Parathyroid adenoma (tissue), 2 donors: ENCODE measurements at regions not wholly inside any gene's neighbourhood (a gene's known extent, or its start where the extent isn't known, plus 50 kb on each side); places are given as distances from the start of the nearest gene placed in this dataset.

ENCODE experiments used
- H2AFZ ChIP-seq: fragments of 300-600 bp; sonication (generic); one replicate; pipeline ENCODE4 v1.7.0; 2017; ENCODE audit warnings: antibody characterized with exemption, mild to moderate bottlenecking
- H3K27ac ChIP-seq: fragments of 300-600 bp; sonication (generic); one replicate; pipeline ENCODE4 v1.7.0; 2017
- H3K27me3 ChIP-seq: fragments of 300-600 bp; sonication (generic); one replicate; pipeline ENCODE4 v1.7.0; 2017; ENCODE audit warnings: low read length; ENCODE audit not compliant: control insufficient read depth, insufficient read depth
- H3K36me3 ChIP-seq: fragments of 300-600 bp; sonication (generic); one replicate; pipeline ENCODE4 v1.7.0; 2017; ENCODE audit warnings: low read length; ENCODE audit not compliant: control insufficient read depth, insufficient read depth
- H3K4me1 ChIP-seq: fragments of 300-600 bp; sonication (generic); one replicate; pipeline ENCODE4 v1.7.0; 2017; ENCODE audit warnings: control low read depth
- H3K4me2 ChIP-seq: fragments of 300-600 bp; sonication (generic); one replicate; pipeline ENCODE4 v1.7.0; 2017; ENCODE audit warnings: low read length
- H3K4me3 ChIP-seq: fragments of 300-600 bp; sonication (generic); one replicate; pipeline ENCODE4 v1.7.0; 2017; ENCODE audit warnings: low read depth, low read length
- H3K79me2 ChIP-seq: fragments of 300-600 bp; sonication (generic); one replicate; pipeline ENCODE4 v1.7.0; 2017; ENCODE audit warnings: control low read depth
- H3K9ac ChIP-seq: fragments of 300-600 bp; sonication (generic); one replicate; pipeline ENCODE4 v1.7.0; 2017; ENCODE audit warnings: mild to moderate bottlenecking
- H3K9me3 ChIP-seq: fragments of 300-600 bp; sonication (generic); one replicate; pipeline ENCODE4 v1.7.0; 2017; ENCODE audit warnings: low read length; ENCODE audit not compliant: control insufficient read depth
- TF ChIP-seq, protein P1 (sequence below): fragments of 300-600 bp; sonication (generic); IDR thresholded peaks from one replicate; pipeline ENCODE4 v1.7.0; 2017; ENCODE audit warnings: antibody characterized with exemption, mild to moderate bottlenecking
- donor health status: primary hyperparathyroidism.

DNA sequence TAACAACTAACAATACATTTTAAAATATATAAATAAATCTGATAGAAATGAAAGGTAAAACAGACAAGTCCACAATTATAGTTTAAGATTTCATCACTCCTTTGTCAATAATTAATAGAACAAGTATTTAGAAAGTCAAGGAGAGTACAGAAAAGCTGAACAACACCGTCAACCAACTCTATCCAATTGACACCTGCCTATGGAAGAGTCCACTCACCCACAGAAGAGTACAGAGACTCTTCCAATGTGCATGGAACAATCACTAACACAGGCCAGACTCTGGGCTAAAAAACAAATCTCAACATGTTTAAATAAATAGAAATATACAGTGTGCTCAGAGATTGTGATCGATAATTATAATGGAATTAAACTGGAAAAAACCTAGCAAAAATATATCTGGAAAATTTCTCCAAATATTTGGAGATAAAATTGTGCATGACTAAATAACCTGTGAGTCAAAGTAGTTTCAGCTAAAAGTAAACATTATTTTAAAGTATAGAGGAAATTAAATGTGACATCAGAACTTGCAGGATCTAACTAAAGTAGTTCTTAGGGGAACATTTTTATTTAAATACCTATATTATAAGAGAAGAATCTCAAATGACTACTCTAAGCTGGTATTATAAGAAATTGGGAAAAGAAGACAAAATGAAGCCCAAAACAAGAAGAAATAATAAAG lies 109.9 kb upstream of the EGFR start:
- Histone ChIP-seq H3K36me3 (no peaks in the 10 kb centered on the region), H2AFZ (no peak overlapping the region), H3K4me2 (no peak overlapping the region), H3K27ac (no peak overlapping the region), H3K4me1 (no peaks in the 10 kb centered on the region), H3K27me3 (no peaks in the 10 kb centered on the region), H3K4me3 (no peak overlapping the region), H3K9ac (no peak overlapping the region), H3K79me2 (no peaks in the 10 kb centered on the region), H3K9me3 (no peaks in the 10 kb centered on the region)
- TF ChIP-seq, protein P1, sequence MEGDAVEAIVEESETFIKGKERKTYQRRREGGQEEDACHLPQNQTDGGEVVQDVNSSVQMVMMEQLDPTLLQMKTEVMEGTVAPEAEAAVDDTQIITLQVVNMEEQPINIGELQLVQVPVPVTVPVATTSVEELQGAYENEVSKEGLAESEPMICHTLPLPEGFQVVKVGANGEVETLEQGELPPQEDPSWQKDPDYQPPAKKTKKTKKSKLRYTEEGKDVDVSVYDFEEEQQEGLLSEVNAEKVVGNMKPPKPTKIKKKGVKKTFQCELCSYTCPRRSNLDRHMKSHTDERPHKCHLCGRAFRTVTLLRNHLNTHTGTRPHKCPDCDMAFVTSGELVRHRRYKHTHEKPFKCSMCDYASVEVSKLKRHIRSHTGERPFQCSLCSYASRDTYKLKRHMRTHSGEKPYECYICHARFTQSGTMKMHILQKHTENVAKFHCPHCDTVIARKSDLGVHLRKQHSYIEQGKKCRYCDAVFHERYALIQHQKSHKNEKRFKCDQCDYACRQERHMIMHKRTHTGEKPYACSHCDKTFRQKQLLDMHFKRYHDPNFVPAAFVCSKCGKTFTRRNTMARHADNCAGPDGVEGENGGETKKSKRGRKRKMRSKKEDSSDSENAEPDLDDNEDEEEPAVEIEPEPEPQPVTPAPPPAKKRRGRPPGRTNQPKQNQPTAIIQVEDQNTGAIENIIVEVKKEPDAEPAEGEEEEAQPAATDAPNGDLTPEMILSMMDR: no peak

DNA sequence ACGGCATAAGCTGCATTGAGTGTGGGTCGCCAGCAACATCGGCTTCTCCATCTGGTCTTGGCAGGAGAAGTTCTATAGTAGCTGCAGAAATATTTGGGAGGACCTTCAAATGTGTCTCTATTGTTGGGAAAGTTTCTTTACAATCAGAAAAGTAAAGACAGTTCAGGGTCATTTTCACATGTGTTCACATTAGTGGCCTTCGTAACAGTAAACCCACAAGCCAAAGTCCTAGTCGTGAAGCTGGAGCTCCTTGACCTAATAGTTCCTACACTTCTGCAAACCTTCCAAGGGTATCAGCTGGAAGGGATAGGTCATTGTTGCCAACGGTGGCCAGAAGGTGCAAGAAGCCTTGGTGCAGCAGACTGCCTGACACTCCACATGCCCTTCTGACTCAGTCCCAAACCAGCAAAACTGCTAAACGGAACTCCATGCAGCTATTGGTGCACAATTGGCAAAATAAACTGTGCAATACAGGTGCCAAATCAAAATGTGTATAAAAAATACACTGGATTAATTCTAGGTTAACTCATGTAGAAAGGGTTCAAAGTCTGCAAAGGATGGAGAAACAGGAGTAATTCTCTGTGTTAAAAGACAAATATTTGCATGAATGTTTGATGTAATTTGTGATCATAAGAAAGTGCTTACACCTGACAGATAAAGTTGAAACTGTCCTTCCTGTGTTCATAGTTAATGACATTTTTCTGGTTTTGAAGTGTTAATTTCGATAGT lies 102.8 kb upstream of the EGFR start:
- Histone ChIP-seq H3K36me3 (no peaks in the 10 kb centered on the region), H3K4me3 (no peak overlapping the region), H3K27ac (no peak overlapping the region), H3K4me1 (no peaks in the 10 kb centered on the region), H3K4me2 (no peak overlapping the region), H3K9me3 (no peaks in the 10 kb centered on the region), H3K79me2 (no peaks in the 10 kb centered on the region), H2AFZ (no peak overlapping the region), H3K9ac (no peak overlapping the region), H3K27me3 (no peaks in the 10 kb centered on the region)
- TF ChIP-seq, protein P1: no peak

DNA sequence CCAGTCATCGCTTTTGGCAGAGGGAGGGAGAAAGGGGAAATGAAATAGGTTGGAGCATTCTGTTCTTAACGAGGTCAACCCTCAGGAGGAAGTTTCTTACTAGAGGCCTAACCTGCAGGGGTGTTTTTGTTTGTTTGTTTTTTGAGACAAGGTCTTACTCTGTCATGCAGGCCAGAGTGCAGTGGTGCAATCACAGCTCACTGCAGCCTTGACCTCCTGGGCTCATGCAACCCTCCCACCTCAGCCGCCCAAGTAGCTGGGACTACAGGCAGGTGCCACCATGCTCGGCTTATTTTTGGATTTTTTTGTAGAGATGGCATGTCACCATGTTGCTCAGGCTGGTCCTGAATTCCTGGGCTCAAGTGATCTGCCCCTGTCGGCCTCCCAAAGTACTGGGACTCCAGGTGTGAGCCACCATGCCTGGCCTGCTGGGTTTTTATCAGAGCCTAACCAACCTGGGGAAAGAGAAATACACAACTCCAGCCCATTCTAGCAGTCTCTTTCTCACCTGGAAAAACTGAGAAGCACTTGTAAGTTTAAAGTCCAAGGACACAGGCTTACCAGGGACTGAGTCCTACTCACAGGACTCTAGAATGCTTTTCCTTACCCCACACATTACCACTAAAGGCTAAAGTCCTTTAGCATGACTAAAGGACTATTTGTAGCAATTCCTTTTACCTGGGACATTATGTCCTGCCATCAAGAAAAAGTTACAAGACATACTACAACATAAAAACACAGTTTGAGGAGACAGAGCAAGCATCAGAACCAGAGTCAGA lies 101.0 kb upstream of the EGFR start:
- Histone ChIP-seq H3K27me3 (no peaks in the 10 kb centered on the region), H3K9ac (no peak overlapping the region), H3K36me3 (no peaks in the 10 kb centered on the region), H3K27ac (no peak overlapping the region), H3K79me2 (no peaks in the 10 kb centered on the region), H3K4me3 (no peak overlapping the region), H3K9me3 (no peaks in the 10 kb centered on the region), H2AFZ (no peak overlapping the region), H3K4me1 (no peaks in the 10 kb centered on the region), H3K4me2 (no peak overlapping the region)
- TF ChIP-seq, protein P1: no peak

DNA sequence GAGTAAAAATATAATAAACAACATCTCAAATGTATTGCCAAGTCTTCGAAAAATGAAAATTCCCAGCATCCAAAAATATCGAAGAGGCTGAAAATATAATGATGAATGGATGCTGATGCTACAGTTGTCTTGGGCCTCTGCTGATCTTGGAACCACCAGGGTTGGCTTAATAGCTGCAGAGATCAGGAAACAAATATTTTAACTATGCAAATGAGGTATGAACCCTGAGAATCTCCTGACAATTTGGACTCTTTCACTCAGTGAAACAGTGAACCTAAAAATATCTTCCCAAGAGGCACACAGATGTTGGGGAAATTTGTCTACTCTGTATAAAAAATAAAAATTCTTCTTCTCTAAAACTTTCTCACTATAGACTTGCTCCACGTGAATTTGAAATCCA lies 97.7 kb upstream of the EGFR start:
- Histone ChIP-seq H3K27ac (no peak overlapping the region), H3K9ac (no peak overlapping the region), H3K9me3 (no peaks in the 10 kb centered on the region), H3K79me2 (no peaks in the 10 kb centered on the region), H3K4me2 (no peak overlapping the region), H2AFZ (no peak overlapping the region), H3K27me3 (no peaks in the 10 kb centered on the region), H3K36me3 (no peaks in the 10 kb centered on the region), H3K4me3 (no peak overlapping the region), H3K4me1 (no peaks in the 10 kb centered on the region)
- TF ChIP-seq, protein P1: no peak
